ENCODE measurements at regions not wholly inside any gene's neighbourhood (a gene's known extent, or its start where the extent isn't known, plus 50 kb on each side); places are given as distances from the start of the nearest gene placed in this dataset.

DNA sequence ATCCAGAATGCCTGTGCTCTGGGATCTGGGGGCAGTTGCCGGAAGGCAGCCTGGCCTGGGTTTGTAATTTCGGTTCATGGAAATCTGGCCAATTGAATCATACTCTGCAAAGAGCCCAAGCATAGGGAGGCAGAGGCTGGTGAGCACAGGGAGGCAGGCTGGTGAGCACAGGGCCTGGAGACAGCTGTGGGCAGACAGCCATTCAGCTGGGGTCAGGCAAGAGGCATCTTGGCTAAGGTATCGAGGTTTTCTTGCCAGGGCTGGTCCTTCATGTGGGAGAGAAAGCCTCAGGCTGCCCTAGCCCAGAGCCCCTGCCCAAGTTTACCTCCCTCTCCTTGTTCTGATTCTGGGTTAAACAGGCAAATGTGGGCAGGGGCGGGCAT, 63.7 kb upstream of the BAIAP2L1 start:
- Histone ChIP-seq H3K27ac (ENCODE audit: low read depth, low read length) (no peak overlapping the region), H3K9me3 (ENCODE audit: control insufficient read depth, low read length) (no peaks in the 10 kb centered on the region), H3K27me3 (ENCODE audit: control insufficient read depth, insufficient read depth, low read length, poor library complexity, severe bottlenecking) (no peaks in the 10 kb centered on the region), H3K9ac (ENCODE audit: extremely low read depth, low read length, poor library complexity, severe bottlenecking) (no peak overlapping the region), H3K36me3 (ENCODE audit: control insufficient read depth, insufficient read depth, low read length) (no peaks in the 10 kb centered on the region), H3K4me3 (ENCODE audit: low read length) (no peak overlapping the region), H3K4me1 (ENCODE audit: control insufficient read depth, insufficient read depth, low read length) (no peaks in the 10 kb centered on the region)
- Mint-ChIP-seq H3K9me3 (peaks cover 8% of the 10 kb centered on the region), H3K4me3 (no peak overlapping the region), H3K4me1 (no peaks in the 10 kb centered on the region), H3K36me3 (ENCODE audit: low read depth) (no peaks in the 10 kb centered on the region), H3K27ac (no peak overlapping the region), H3K27me3 (ENCODE audit: insufficient read depth) (peaks cover 25% of the 10 kb centered on the region)
- TF ChIP-seq, protein P1, sequence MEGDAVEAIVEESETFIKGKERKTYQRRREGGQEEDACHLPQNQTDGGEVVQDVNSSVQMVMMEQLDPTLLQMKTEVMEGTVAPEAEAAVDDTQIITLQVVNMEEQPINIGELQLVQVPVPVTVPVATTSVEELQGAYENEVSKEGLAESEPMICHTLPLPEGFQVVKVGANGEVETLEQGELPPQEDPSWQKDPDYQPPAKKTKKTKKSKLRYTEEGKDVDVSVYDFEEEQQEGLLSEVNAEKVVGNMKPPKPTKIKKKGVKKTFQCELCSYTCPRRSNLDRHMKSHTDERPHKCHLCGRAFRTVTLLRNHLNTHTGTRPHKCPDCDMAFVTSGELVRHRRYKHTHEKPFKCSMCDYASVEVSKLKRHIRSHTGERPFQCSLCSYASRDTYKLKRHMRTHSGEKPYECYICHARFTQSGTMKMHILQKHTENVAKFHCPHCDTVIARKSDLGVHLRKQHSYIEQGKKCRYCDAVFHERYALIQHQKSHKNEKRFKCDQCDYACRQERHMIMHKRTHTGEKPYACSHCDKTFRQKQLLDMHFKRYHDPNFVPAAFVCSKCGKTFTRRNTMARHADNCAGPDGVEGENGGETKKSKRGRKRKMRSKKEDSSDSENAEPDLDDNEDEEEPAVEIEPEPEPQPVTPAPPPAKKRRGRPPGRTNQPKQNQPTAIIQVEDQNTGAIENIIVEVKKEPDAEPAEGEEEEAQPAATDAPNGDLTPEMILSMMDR (conservative IDR thresholded peaks at IDR 0.05): no peak
- 88 to 89% methylated on average over 1 to 4 of the region's 4 CpGs for WGBS, 2 experiments (ENCODE audit: insufficient coverage in 1 of 2, insufficient read length in 1 of 2)
- no peak for DNase-seq

DNA sequence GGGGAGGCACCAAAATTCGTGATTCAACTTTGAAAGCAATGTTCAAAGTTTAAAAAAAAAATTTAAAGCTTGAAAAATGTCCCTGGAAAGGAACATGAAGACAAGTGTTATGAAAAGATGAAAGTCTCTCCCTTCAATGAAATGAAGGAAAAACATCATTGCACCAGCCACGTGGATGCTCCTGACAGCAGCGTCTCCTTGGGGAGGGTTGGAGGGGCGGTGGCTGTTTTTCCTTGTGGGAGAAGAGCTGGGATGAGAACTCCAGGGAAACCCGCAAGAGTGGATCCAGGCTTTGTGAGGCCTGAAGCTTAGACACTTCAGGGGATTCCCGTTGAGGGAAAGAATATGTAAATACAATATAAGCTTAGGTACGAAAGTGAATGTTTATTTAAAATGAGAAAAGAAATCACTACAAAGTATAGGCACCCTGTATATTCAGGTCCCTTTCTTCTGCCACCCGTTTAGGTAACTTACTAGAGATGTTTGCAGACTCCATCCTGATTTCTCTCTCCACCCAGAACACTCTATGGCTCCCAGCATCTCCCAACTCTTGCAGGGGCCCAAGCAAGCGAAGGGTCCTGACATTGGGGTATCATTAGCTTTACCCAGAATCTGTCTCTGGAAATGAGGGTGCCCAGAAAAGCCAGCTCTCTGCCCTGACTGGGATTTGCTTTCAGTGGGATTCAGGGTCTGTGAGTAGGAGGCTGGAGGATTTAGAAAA, 63.1 kb upstream of the BAIAP2L1 start:
- Mint-ChIP-seq H3K4me1 (no peaks in the 10 kb centered on the region), H3K27me3 (ENCODE audit: insufficient read depth) (peaks cover 20% of the 10 kb centered on the region), H3K36me3 (ENCODE audit: low read depth) (no peaks in the 10 kb centered on the region), H3K4me3 (no peak overlapping the region), H3K9me3 (peaks cover 4% of the 10 kb centered on the region), H3K27ac (no peak overlapping the region)
- Histone ChIP-seq H3K9ac (ENCODE audit: extremely low read depth, low read length, poor library complexity, severe bottlenecking) (no peak overlapping the region), H3K27me3 (ENCODE audit: control insufficient read depth, insufficient read depth, low read length, poor library complexity, severe bottlenecking) (no peaks in the 10 kb centered on the region), H3K9me3 (ENCODE audit: control insufficient read depth, low read length) (no peaks in the 10 kb centered on the region), H3K27ac (ENCODE audit: low read depth, low read length) (no peak overlapping the region), H3K36me3 (ENCODE audit: control insufficient read depth, insufficient read depth, low read length) (no peaks in the 10 kb centered on the region), H3K4me1 (ENCODE audit: control insufficient read depth, insufficient read depth, low read length) (no peaks in the 10 kb centered on the region), H3K4me3 (ENCODE audit: low read length) (no peak overlapping the region)
- 74 to 79% methylated on average over 5 to 9 of the region's 9 CpGs for WGBS, 2 experiments (ENCODE audit: insufficient coverage in 1 of 2, insufficient read length in 1 of 2)
- TF ChIP-seq, protein P1 (conservative IDR thresholded peaks at IDR 0.05): no peak
- no peak for DNase-seq

DNA sequence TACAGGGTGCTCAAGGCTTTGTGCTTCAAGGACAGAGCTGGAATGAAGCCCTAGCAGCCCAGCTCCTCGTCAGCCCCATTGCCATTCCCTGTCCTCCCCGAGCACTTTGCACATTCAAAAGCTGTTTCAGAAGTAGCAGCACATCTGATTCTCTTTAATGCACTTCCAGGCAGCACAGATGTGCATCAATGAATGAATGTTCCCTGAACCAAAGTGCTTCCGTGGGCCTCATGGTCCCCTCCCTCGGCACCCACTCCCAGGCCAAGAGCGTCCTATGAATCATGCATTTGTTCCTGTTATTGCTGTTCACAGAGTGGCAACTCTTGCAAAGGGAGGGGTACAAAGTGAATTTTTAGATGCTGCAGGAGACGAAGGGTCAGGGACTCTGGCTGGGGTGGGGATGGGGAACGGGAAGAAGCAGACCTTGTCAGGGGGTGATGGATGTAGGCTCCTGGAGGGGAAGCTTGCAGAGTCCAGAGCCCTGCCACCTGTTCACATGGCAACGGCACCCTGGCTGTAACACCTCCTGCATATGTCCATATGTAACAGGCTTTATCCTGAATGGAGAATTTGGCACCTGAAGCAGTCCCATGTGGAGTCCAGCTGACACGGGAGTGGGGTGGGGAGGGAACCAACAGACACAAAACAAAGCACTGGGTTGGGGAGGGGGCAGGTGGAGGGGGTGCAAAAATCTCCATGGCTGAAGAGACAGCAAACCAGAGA, 62.2 kb upstream of the BAIAP2L1 start:
- peaks cover 3% of the 10 kb centered on the region for H3K9me3 Mint-ChIP-seq
- no peak overlapping the region for H3K4me3 ChIP-seq (ENCODE audit: low read length)
- H3K9me3 ChIP-seq (ENCODE audit: control insufficient read depth, low read length): no peaks in the 10 kb centered on the region
- H3K9ac ChIP-seq (ENCODE audit: extremely low read depth, low read length, poor library complexity, severe bottlenecking): no peak overlapping the region
- no peak for DNase-seq
- H3K36me3 Mint-ChIP-seq (ENCODE audit: low read depth): no peaks in the 10 kb centered on the region
- H3K27ac ChIP-seq (ENCODE audit: low read depth, low read length): no peak overlapping the region
- H3K4me1 Mint-ChIP-seq: no peaks in the 10 kb centered on the region
- H3K27me3 Mint-ChIP-seq (ENCODE audit: insufficient read depth): peaks cover 13% of the 10 kb centered on the region
- WGBS, 2 experiments (ENCODE audit: insufficient coverage in 1 of 2, insufficient read length in 1 of 2): 88 to 89% methylated on average over 4 to 9 of the region's 9 CpGs
- H3K4me1 ChIP-seq (ENCODE audit: control insufficient read depth, insufficient read depth, low read length): no peaks in the 10 kb centered on the region
- H3K27me3 ChIP-seq (ENCODE audit: control insufficient read depth, insufficient read depth, low read length, poor library complexity, severe bottlenecking): no peaks in the 10 kb centered on the region
- no peak overlapping the region for H3K27ac Mint-ChIP-seq
- no peak overlapping the region for H3K4me3 Mint-ChIP-seq
- TF ChIP-seq, protein P1 (conservative IDR thresholded peaks at IDR 0.05): no peak
- H3K36me3 ChIP-seq (ENCODE audit: control insufficient read depth, insufficient read depth, low read length): no peaks in the 10 kb centered on the region
